ENCODE measurements at regions not wholly inside any gene's neighbourhood (a gene's known extent, or its start where the extent isn't known, plus 50 kb on each side); places are given as distances from the start of the nearest gene placed in this dataset.

DNA sequence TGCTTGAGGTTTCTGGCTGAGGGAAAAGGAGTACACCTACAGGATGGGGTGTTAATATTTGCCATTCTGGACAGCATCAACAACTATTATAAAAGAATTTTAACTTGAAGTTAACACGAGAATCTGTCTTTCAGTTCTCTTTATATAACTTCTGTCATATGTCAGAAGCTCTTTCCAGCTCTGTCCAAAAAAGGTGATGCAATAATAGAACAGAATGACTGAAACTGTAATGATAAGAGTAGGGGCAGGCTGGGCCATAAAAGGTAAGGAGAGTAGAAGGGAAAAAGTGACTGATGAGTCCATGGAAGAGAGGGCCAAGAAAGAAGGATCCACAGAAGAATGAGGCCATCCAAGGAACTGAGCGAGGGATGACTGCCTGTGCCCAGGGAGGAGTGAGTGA lies 966.7 kb upstream of the FBXO33 start:
- no peak overlapping the region for H3K27ac ChIP-seq
- WGBS, 3 donors = 86 to 97% (median 94%) methylated on average over 2 of the region's 2 CpGs
- H3K36me3 ChIP-seq (ENCODE audit: insufficient read depth in 1 of 2, low read depth in 1 of 2) = no peaks in the 10 kb centered on the region
- DNase-seq (no peak), ATAC-seq (no peak)
- H3K4me3 ChIP-seq = no peak overlapping the region
- intact Hi-C loops (cut with DNase I) = no loop called here
- TF ChIP-seq, protein P1, sequence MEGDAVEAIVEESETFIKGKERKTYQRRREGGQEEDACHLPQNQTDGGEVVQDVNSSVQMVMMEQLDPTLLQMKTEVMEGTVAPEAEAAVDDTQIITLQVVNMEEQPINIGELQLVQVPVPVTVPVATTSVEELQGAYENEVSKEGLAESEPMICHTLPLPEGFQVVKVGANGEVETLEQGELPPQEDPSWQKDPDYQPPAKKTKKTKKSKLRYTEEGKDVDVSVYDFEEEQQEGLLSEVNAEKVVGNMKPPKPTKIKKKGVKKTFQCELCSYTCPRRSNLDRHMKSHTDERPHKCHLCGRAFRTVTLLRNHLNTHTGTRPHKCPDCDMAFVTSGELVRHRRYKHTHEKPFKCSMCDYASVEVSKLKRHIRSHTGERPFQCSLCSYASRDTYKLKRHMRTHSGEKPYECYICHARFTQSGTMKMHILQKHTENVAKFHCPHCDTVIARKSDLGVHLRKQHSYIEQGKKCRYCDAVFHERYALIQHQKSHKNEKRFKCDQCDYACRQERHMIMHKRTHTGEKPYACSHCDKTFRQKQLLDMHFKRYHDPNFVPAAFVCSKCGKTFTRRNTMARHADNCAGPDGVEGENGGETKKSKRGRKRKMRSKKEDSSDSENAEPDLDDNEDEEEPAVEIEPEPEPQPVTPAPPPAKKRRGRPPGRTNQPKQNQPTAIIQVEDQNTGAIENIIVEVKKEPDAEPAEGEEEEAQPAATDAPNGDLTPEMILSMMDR (IDR thresholded peaks at IDR 0.05) = no peak
- H3K9me3 ChIP-seq = no peaks in the 10 kb centered on the region
- no peaks in the 10 kb centered on the region for H3K27me3 ChIP-seq (ENCODE audit: insufficient read depth in 3 of 3, low read length in 2 of 3)
- H3K4me1 ChIP-seq = no peaks in the 10 kb centered on the region

GRCh38 chr14:40394634-40395340 lies 962.6 kb upstream of the FBXO33 start:
- TF ChIP-seq, protein P1 (IDR thresholded peaks at IDR 0.05) = no peak
- no peaks in the 10 kb centered on the region for H3K4me1 ChIP-seq
- DNase-seq = no peak
- no peak overlapping the region for H3K27ac ChIP-seq
- intact Hi-C loops (cut with DNase I) = no loop called here
- WGBS, 3 donors = 48 to 61% (median 59%) methylated on average over 3 of the region's 3 CpGs
- H3K27me3 ChIP-seq (ENCODE audit: insufficient read depth in 3 of 3, low read length in 2 of 3) = no peaks in the 10 kb centered on the region
- no peaks in the 10 kb centered on the region for H3K36me3 ChIP-seq (ENCODE audit: insufficient read depth in 1 of 2, low read depth in 1 of 2)
- H3K9me3 ChIP-seq = no peaks in the 10 kb centered on the region
- ATAC-seq = no peak
- no peak overlapping the region for H3K4me3 ChIP-seq

DNA sequence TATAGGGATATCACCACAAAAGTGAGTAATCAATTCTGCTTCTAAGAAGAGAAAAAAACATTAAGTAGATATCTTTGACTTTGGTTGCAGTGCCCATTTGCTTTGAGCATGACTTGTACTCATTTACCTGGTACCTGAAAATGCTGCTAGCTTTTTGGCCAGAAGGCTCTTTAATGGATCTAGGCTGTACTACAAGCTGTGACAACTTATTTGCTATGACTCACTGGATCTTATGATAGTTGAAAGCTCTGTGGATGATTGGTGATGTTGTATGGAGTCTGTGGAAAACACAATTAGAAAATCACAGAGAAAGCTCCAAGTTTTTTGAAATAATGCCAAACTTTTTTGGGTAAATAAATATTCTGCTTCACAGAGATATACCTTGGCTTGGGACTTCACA lies 960.9 kb upstream of the FBXO33 start:
- no peak for DNase-seq
- H3K27ac ChIP-seq = no peak overlapping the region
- H3K4me3 ChIP-seq = no peak overlapping the region
- H3K27me3 ChIP-seq (ENCODE audit: insufficient read depth in 3 of 3, low read length in 2 of 3) = no peaks in the 10 kb centered on the region
- no peaks in the 10 kb centered on the region for H3K36me3 ChIP-seq (ENCODE audit: insufficient read depth in 1 of 2, low read depth in 1 of 2)
- no peak for ATAC-seq
- intact Hi-C loops (cut with DNase I) = no loop called here
- TF ChIP-seq, protein P1 (IDR thresholded peaks at IDR 0.05) = no peak
- H3K4me1 ChIP-seq = no peaks in the 10 kb centered on the region
- no peaks in the 10 kb centered on the region for H3K9me3 ChIP-seq

GRCh38 chr14:40386433-40386832 lies 954.2 kb upstream of the FBXO33 start:
- WGBS, 3 donors = 59 to 80% (median 71%) methylated on average over 1 of the region's 1 CpG

More at GRCh38 chr14:40386433-40386832, 954.2 kb upstream of the FBXO33 start:
- no peaks in the 10 kb centered on the region for H3K9me3 ChIP-seq
- ATAC-seq (no peak), DNase-seq (no peak)
- H3K36me3 ChIP-seq (ENCODE audit: insufficient read depth in 1 of 2, low read depth in 1 of 2) = no peaks in the 10 kb centered on the region
- TF ChIP-seq, protein P1 (IDR thresholded peaks at IDR 0.05) = no peak
- H3K4me1 ChIP-seq = no peaks in the 10 kb centered on the region
- no peak overlapping the region for H3K4me3 ChIP-seq
- H3K27me3 ChIP-seq (ENCODE audit: insufficient read depth in 3 of 3, low read length in 2 of 3) = no peaks in the 10 kb centered on the region
- H3K27ac ChIP-seq = no peak overlapping the region
- intact Hi-C loops (cut with DNase I) = no loop called here
